Sciatic nerve (tissue), 2 donors: ENCODE measurements at regions not wholly inside any gene's neighbourhood (a gene's known extent, or its start where the extent isn't known, plus 50 kb on each side); places are given as distances from the start of the nearest gene placed in this dataset.
"Not testable (repeated sequence)": the region's sequence is repeated elsewhere in the genome, so short reads cannot be mapped to it uniquely, and the experiment has no call there.

Experiments used
- ATAC-seq: fragments of 200-7000 bp; cut with Tn5 transposase; one replicate; pipeline ENCODE4 v1.9.1; 2020; ENCODE audit warnings: mild to moderate bottlenecking, moderate library complexity
- DNase-seq: peaks from one replicate; pipeline ENCODE4 v3.0.0-alpha.2; 2020; ENCODE audit warnings: low spot score
- intact Hi-C: fragments of 100-400 bp; cut with DNase I; formaldehyde crosslinking; loops from one replicate; pipeline ENCODE4 v1.14.2; 2022
- donor health status: DM: no; HTN: no; CAD: no.
- donor health status: DM: no; HTN: no; CAD: no.

DNA sequence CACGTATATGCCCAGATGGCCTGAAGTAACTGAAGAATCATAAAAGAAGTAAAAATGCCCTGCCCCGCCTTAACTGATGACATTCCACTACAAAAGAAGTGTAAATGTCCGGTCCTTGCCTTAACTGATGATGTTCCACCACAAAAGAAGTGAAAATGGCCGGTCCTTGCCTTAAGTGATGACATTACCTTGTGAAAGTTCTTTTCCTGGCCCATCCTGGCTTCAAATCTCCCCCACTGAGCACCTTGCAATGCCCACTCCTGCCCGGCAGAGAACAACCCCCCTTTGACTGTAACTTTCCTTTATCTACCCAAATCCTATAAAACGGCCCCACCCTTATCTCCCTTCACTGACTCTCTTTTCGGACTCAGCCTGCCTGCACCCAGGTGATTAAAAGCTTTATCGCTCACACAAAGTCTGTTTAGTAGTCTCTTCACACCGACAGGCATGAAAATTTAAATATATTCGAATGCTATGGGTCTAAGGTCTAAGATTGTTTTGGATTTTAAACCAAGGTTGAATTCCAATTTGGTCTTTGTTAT is 329.3 kb upstream of the POT1 start:
- ATAC-seq, intact Hi-C loops, DNase-seq: not testable (repeated sequence)

DNA sequence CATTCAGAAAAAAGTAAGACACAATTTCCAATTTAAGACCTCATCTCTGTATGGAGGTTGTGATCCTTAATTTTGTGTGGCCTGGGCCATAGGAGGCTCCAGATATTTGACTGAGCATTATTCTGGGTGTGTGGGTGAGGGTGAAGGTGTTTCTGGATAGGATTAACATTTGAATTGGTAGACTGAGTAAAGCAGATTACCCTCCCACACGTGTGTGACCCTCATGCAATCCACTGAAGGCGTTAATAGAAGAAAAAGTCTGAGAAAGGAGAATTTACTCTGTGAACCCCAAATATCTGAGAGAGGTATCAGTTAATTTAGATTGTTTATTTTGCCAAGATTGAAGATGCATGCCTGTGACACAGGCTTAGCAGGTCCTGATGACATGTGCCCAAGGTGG is 328.0 kb upstream of the POT1 start:
- intact Hi-C loops, result no loop called here
- ATAC-seq (no peak), DNase-seq (no peak)

- DNase-seq (no peak), ATAC-seq (no peak)
- intact Hi-C loops, result no loop called here
These were observed 326.8 kb upstream of the POT1 start for GRCh38 chr7:125256446-125256845.

DNA sequence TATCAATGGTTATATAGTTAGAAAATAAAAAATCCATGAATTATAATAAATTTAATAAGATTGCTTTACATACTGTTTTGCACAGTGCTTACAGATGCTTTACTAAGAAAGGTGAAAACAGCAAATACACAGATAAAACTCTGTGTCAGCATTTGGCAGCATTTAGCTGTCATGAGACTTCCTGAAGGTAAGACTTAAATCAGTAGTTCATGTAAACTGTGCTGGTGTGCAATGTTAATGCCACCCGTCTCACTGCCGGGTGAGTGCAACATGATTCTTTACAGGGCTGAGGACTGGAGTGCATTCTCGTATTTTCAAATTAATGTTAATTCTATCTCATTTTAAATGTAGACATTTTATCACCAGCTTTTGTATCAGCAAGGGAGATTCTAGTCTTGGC is 326.2 kb upstream of the POT1 start:
- ATAC-seq, result no peak
- DNase-seq, result no peak
- intact Hi-C loops, result no loop called here

GRCh38 chr7:125254566-125254965 is 324.9 kb upstream of the POT1 start:
- ATAC-seq, result no peak
- intact Hi-C loops, result no loop called here
- no peak for DNase-seq

DNA sequence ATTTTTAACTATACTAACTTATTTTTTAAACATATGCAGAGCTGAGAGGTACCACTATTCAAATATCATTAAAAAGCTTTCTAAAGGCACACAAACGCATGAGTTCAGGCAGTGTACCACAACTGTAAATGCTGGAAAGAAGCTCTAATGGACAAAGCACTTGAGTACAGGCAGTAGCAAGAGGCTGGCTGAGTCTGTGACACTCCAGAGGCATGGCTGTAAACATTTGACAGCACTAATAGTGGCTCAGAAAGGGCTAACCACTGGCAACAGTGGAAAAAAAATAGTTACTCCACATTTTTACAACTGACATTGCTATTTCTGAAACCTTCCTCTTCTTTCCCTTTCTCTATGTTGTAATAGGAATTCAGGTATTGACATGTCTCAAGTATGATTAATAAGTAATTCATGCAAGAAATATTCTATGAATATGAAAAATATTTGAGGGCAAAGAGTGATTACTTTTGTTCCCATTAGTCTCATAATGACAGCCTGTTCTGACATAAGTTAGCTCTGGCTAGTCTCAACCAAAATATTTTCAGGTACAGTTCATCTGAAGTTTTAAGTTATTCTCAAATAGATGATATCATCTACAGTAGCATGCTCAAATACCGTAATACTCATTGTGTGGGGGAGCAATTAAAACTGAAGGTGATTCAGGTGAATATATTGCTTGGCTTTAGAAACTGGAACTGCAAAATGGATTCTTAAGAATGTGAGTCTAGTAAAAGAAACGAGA is 324.0 kb upstream of the POT1 start:
- DNase-seq (no peak), ATAC-seq (no peak)
- intact Hi-C loops, result no loop called here

- no peak for ATAC-seq
- intact Hi-C loops, result no loop called here
These were observed 318.0 kb upstream of the POT1 start for GRCh38 chr7:125247514-125248098.

GRCh38 chr7:125246706-125247105 is 317.1 kb upstream of the POT1 start:
- ATAC-seq, result no peak
- intact Hi-C loops, result no loop called here
- DNase-seq, result no peak

More at GRCh38 chr7:125247514-125248098, 318.0 kb upstream of the POT1 start:
- no peak for DNase-seq

DNA sequence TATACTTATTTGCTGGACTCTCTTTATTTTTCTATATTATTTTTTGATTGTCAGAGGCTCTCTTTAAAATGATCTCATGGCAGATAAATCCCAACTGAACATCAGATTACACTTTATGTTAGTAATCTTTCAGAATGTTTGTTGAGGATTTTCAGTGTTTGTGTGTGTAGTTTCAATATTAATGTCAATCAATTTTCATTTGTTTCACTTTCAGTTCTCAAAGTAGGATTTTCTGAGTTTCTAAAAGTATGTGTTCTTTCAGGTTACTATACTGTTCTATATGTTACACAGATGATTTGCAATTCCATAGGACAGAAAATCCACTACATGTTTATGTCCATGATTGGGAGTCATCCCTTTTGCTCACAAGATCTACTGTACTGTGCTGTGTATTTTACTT is 311.9 kb upstream of the POT1 start:
- ATAC-seq (no peak), DNase-seq (no peak)
- intact Hi-C loops, result no loop called here

DNA sequence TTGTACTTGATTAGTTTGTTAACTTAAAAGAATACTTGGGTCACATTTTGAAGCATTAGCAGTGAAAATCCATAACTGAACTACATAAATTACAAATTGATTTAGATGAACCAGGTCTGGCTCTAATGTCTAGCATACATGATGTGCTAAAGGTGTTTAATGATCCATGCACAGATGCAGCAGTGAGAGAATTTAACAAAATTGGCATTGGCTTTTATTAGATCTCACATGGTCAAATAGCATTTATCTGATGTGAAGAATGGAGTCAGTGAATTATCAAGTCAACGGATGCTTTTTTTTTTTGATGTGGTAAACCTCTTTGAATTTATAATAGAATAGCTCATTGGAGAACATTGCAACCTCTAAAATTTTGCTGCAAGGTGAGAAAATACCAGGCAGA is 293.0 kb upstream of the POT1 start:
- intact Hi-C loops, result loop anchor here (2.0 kb wide), 1 partner anchor 72 kb away; no protein-coding TSS in a partner anchor
- ATAC-seq, result no peak
- no peak for DNase-seq

GRCh38 chr7:125218076-125218475 is 288.5 kb upstream of the POT1 start:
- DNase-seq (no peak), ATAC-seq (no peak)
- intact Hi-C loops, result no loop called here

DNA sequence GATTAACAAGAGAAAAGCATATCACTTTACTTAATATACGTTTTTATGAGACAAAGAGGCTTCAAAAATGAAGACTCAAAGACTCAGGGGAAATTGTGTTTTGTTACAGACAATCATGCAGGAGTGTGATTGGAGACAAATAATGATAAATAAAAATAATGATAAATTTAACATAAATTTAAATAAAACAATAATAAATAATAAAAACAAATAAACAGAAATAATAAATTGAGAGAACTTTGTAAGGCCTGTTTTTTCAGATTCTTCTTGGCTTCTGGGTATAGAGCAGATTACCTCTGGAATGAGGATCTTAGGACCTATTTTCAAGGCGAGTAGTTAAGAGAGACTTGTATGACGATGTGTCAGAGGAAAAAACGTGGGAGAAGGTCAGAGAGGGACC is 271.4 kb upstream of the POT1 start:
- ATAC-seq (no peak), DNase-seq (no peak)
- intact Hi-C loops, result no loop called here

DNA sequence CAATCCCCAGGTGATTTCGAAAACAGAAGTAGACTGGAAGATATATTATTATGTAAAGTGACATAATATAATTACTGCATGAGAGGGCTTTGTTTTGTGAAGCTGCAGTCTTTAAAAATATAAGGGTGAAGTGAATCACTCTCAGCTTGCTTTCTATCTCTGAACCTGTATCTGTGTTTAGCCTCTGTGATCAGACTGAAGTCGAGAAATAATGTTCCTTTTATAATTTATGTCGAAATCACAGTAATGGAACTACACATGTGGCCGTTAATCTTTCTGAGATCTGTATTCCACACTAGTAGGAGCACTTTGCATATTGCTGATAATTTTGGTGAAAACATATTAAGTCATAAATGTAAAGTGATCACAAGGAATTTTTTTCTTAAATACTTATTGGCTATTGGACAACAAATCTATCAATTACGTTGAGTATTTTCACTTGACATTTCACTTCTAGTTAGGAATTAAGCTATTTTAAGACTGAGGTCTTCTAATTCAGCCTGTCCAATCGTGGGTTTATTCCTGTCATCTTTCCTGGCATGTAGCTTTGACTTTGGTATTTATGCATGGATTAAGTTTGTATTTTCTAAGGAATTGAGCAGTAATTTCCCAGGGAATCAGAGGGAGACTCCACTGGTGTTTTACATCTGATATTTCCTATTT is 268.2 kb upstream of the POT1 start:
- DNase-seq, result no peak
- no peak for ATAC-seq
- intact Hi-C loops, result no loop called here

GRCh38 chr7:125195156-125195555 is 265.5 kb upstream of the POT1 start:
- intact Hi-C loops, result no loop called here
- DNase-seq, result no peak
- ATAC-seq, result no peak

- no peak for ATAC-seq
- intact Hi-C loops, result no loop called here
- no peak for DNase-seq
These were observed 263.6 kb upstream of the POT1 start for GRCh38 chr7:125193263-125193662.

DNA sequence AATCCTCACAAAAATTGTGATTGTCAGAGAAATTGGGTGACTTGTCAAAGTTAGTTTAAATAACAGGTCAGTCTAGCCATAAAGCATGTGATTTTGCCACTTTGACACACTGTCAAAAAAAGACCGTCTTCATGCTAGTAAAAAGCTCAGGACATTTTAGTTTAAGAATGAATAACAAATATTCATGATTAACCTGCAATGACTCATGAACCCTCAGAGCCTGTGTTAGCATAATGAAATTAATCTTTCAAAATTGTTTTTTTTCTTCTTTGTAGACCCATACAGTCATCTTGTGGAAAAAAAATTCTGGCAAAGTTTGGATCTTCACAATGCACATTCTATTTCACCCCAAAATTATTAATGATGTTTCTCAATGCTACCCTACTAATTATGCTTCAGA is 255.2 kb upstream of the POT1 start:
- no peak for ATAC-seq
- no peak for DNase-seq
- intact Hi-C loops, result no loop called here

- intact Hi-C loops, DNase-seq, ATAC-seq: not testable (repeated sequence)
These were observed 252.1 kb upstream of the POT1 start for GRCh38 chr7:125181569-125182267.

GRCh38 chr7:125173571-125173970 is 243.9 kb upstream of the POT1 start:
- intact Hi-C loops, result no loop called here

GRCh38 chr7:125169088-125169487 is 239.5 kb upstream of the POT1 start:
- DNase-seq (no peak), ATAC-seq (no peak)
- intact Hi-C loops, result no loop called here

More at GRCh38 chr7:125173571-125173970, 243.9 kb upstream of the POT1 start:
- no peak for ATAC-seq
- DNase-seq, result no peak

- ATAC-seq (no peak), DNase-seq (no peak)
- intact Hi-C loops, result no loop called here
These were observed 225.3 kb upstream of the POT1 start for GRCh38 chr7:125154930-125155329.
